GM18520 (cell line): ENCODE measurements at regions not wholly inside any gene's neighbourhood (a gene's known extent, or its start where the extent isn't known, plus 50 kb on each side); places are given as distances from the start of the nearest gene placed in this dataset.
"Not testable (repeated sequence)": the region's sequence is repeated elsewhere in the genome, so short reads cannot be mapped to it uniquely, and the experiment has no call there.

Experiments
- ATAC-seq: cut with Tn5 transposase; IDR thresholded peaks from one replicate; pipeline ENCODE4 v1.9.1; 2021; ENCODE audit not compliant: unreplicated experiment

- no peak for ATAC-seq
These were observed 966.0 kb downstream of the PCDH17 start for GRCh38 chr13:58597552-58597951.

DNA sequence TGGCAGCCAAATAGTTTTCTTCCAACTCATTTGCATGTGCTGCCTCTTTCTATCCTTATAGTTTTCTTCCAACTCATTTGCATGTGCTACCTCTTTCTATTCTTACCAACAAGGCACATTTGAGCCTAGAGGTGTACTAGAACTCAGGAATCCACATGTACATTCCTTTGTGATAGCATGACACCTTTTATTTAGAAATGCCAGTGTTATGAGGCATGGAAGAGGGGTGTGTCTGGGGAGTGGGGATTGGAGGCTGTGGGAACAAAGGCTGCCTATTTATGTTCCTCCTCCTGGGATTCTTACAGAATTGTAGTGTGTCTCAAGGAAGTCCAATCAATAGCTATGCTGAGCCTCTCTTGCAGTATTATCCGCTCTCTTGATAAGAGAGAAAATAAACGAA lies 966.7 kb downstream of the PCDH17 start:
- ATAC-seq, result no peak

GRCh38 chr13:58611117-58611516 lies 979.6 kb downstream of the PCDH17 start:
- no peak for ATAC-seq

DNA sequence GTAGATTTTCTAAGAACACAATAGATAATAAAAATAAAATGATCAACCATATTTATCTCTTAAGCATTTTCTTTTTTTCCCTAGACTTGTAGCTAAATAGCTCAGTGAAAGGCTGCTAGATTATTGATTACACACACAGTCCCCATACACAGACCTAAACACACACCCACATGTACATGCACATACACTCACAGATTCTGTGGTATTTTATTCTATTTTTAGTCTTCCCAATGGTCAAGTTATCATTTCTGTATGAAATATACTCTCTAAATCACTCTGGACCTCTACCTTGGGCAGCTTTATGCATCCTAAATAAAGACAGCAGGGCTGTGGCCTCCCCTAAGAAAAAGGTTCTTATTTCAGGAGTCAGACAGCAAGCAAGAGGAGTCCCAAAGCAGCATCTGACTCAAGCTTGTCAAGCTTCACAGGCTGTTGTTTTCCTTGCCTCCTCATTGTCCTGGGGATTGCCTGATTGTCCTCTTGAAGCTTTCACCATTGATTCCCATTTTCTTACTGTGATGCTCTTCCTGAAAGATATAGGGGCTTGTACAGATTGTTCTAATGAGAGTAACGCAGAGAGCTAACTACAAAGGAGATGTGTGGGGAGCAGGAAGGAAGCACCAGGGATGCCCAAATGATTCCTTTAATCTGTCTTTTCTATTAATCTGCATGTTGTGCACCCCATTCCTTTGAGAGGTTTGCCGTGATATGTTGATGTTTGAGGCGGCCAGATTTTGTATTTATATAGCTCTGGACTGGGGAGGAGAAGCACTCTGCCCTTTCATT lies 986.5 kb downstream of the PCDH17 start:
- no peak for ATAC-seq

- no peak for ATAC-seq
These were observed 988.0 kb downstream of the PCDH17 start for GRCh38 chr13:58619396-58620113.

DNA sequence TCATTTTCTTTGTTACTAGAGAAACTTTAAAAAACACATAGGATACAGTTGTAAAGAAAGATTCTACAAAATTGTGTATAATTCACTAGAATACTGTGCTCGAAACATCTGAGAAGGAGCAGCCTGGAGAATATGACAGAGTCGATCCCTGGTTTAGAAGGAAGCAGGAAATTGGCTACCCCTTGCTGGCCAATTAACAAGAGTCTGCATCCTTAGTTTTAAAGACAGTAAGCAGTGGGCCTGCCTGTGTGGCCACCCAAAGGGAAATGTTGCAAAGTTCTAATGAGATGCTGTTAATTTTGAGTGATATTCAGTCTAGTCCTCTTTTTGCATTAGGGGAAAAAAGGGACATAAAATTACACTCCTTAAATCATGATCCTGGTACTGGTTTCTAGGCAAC lies 988.6 kb downstream of the PCDH17 start:
- ATAC-seq, result no peak

GRCh38 chr13:58625703-58626389 lies 994.3 kb downstream of the PCDH17 start:
- no peak for ATAC-seq

DNA sequence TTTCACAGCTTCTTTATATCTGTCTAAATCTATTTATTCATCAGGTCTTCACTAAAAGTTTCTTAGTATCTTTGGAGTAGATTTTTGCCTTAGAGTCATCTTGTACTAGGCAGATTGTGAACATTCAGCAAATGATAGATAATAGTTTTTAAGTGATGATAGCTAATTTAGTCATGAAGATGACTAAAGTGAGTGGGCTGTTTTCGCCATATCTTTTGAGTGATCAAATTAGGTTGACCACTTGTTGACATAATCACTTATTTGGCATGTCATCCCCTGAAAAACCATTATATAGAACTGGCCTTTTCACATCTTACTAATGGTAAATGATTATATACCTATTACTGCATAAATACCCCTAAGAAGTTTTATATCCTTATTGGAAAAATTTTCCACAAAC lies 999.2 kb downstream of the PCDH17 start:
- no peak for ATAC-seq

DNA sequence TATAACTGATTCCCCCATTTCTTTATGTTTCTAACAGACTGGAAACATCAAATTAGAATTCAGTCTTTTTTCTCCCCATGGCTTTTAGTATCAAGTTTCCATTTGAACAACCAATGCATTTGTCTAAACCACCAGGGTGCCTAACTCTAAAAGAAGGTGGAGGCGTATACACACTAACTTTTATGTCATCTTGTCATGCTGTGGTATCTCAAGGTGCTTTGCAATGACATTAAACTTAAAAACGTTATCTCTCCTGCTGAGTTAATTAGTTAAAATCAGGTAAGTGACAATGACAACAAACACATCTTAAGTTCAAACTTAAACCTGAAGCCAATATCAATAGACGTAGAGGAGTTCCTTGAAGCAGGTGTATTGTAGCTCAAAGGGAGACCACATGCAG lies 1001.7 kb downstream of the PCDH17 start:
- ATAC-seq, result no peak

GRCh38 chr13:58655086-58655485 lies 1023.5 kb downstream of the PCDH17 start:
- no peak for ATAC-seq

GRCh38 chr13:58660826-58661225 lies 1029.3 kb downstream of the PCDH17 start:
- ATAC-seq, result no peak

DNA sequence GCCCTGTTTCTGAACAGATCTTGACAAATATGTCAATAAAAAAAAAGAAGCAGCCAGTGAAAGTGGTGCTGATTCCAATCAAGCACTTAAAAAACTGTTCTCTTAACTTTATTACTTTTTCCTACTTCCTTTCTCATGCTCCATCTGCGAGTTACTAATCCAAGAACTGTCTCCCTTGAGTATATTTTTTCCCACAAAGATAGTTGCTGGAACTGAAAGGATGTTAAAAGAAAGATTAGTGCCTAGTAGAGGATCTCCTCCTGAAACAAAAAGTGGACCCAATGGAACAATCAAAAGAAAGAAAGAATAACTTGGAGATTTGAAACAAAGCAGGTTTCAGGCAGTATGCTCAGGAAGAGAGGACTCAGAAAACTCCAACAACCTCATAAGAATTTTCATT lies 1034.8 kb downstream of the PCDH17 start:
- no peak for ATAC-seq

DNA sequence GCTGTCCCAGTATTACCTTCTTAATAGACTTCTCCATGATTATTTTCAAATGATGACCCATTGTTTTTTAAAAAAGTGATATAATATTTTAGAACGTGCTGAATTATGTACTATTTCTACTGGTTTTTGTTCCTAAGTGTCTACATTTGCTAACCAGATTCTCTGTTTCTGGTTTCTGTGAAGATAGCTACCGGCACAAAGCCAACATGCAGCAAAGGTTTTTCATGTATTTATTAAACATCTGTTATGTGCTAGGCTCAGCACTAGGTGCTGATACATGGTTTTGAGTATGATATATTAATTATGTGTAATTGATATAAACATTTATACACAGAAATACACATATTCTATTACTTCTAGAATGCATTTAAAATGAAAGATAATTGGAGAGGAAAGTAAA lies 1035.6 kb downstream of the PCDH17 start:
- ATAC-seq, result no peak

DNA sequence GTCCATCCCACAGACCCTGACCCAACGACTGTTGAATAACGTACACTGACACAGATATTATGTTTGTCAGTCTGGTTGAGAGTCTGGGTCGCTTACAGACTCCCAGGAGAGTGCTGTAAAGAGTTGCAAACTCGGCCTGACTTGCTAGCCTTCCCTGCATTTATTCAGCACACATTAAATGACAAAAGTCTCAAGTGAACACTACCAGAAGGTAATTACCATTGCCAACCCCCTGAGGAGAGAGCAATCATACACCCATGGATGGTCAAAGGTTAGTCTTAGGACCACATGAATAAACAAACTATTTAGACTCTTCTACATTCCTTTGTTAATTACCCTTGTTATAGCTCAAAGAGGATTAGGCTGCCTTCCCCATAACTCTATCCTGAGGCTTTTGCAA lies 1048.6 kb downstream of the PCDH17 start:
- ATAC-seq, result no peak

- ATAC-seq, result no peak
These were observed 1051.1 kb downstream of the PCDH17 start for GRCh38 chr13:58682616-58683015.

DNA sequence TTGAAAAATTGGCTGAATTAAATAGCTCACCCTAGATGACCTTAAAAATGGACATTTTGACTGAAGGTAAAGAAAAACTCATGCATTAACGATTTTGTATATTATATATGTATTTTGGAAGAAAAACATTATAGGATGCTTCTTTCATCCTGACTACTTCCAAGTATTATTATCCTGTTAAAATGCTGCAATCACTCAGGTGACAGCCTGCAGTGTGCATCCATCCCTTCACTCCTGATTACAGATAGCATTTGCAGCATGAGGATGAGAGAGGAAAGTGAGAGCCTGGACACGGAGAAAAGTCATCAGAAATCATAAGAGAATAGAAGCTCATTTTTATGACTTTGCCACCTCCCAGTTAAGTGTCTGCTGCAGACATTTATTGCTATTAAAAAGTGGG lies 1055.6 kb downstream of the PCDH17 start:
- ATAC-seq, result no peak

- ATAC-seq, result no peak
These were observed 1067.0 kb downstream of the PCDH17 start for GRCh38 chr13:58698531-58698930.

GRCh38 chr13:58704953-58705352 lies 1073.4 kb downstream of the PCDH17 start:
- no peak for ATAC-seq

GRCh38 chr13:58706421-58706820 lies 1074.9 kb downstream of the PCDH17 start:
- ATAC-seq, result no peak

GRCh38 chr13:58712191-58712590 lies 1080.6 kb downstream of the PCDH17 start:
- no peak for ATAC-seq

GRCh38 chr13:58714016-58714415 lies 1082.5 kb downstream of the PCDH17 start:
- ATAC-seq, result not testable (repeated sequence)

GRCh38 chr13:58721273-58721672 lies 1089.7 kb downstream of the PCDH17 start:
- ATAC-seq, result no peak
